ENCODE measurements at regions not wholly inside any gene's neighbourhood (a gene's known extent, or its start where the extent isn't known, plus 50 kb on each side); places are given as distances from the start of the nearest gene placed in this dataset.
"Not testable (repeated sequence)": the region's sequence is repeated elsewhere in the genome, so short reads cannot be mapped to it uniquely, and the experiment has no call there.

DNA sequence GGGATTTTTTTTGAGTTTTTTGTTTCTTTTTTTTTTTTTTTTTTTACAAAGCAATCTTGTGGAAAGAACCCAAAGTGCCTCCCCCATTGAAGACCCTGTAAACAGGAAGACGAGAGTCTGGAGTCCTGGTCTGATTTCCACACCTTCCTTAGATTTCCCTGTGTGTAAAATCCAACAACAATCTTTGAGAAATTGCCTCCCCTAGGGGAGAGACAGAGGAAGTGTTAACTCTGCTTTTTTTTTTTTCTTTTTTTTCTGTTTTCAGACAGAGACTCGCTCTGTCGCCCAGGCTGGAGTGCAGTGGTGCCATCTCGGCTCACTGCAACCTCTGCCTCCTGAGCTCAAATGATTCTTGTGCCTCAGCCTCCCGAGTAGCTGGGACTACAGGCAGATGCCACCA, 82.0 kb upstream of the CLEC6A start:
- intact Hi-C loops (cut with DNase I; ENCODE audit: low total_unique reads); H3K27ac ChIP-seq; H3K36me3 ChIP-seq; H3K4me3 ChIP-seq; H3K4me1 ChIP-seq; H3K27me3 ChIP-seq; DNase-seq; H3K9me3 ChIP-seq: not testable (repeated sequence)

GRCh38 chr12:8375122-8375521, 80.6 kb upstream of the CLEC6A start:
- H3K9me3 ChIP-seq; H3K27ac ChIP-seq; H3K4me1 ChIP-seq; H3K27me3 ChIP-seq; H3K4me3 ChIP-seq; DNase-seq; intact Hi-C loops (cut with DNase I; ENCODE audit: low total_unique reads); H3K36me3 ChIP-seq: not testable (repeated sequence)

- H3K9me3 ChIP-seq; H3K4me3 ChIP-seq; DNase-seq; H3K36me3 ChIP-seq; H3K4me1 ChIP-seq; H3K27ac ChIP-seq; intact Hi-C loops (cut with DNase I; ENCODE audit: low total_unique reads); H3K27me3 ChIP-seq: not testable (repeated sequence)
Observed at GRCh38 chr12:8377756-8378155, 78.0 kb upstream of the CLEC6A start.

- H3K27me3 ChIP-seq; H3K4me3 ChIP-seq; DNase-seq; H3K36me3 ChIP-seq; intact Hi-C loops (cut with DNase I; ENCODE audit: low total_unique reads); H3K4me1 ChIP-seq; H3K9me3 ChIP-seq; H3K27ac ChIP-seq: not testable (repeated sequence)
Observed at GRCh38 chr12:8382556-8382955, 73.2 kb upstream of the CLEC6A start.

GRCh38 chr12:8384686-8385085, 71.1 kb upstream of the CLEC6A start:
- DNase-seq; H3K36me3 ChIP-seq; H3K27ac ChIP-seq; intact Hi-C loops (cut with DNase I; ENCODE audit: low total_unique reads); H3K4me3 ChIP-seq; H3K4me1 ChIP-seq; H3K9me3 ChIP-seq: not testable (repeated sequence)
- peaks cover 0 to 14% of the 10 kb centered on the region in 2 donors for H3K27me3 ChIP-seq

DNA sequence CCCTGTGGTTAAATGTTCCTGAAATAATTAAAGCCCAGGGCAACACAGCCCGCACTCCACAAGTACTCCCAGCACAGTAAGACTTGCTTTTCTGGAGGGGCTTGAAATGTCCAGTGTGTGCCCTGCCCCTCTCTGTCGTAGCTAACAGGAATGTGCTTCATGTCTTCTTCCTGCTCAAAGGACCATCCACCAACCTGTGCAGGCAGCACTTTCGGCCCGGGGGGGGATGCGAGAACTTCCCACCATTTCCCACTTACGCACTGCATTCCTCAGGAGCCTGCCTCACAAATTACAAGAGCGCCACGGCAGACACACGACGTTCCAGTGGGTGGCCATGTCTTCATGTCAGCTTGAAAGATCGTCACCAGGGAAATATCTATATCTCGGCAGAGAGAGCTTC, 70.3 kb upstream of the CLEC6A start:
- H3K4me1 ChIP-seq; H3K36me3 ChIP-seq; H3K9me3 ChIP-seq; H3K27ac ChIP-seq; DNase-seq; H3K4me3 ChIP-seq; intact Hi-C loops (cut with DNase I; ENCODE audit: low total_unique reads): not testable (repeated sequence)
- H3K27me3 ChIP-seq, result peaks cover 0 to 20% of the 10 kb centered on the region in 2 donors

DNA sequence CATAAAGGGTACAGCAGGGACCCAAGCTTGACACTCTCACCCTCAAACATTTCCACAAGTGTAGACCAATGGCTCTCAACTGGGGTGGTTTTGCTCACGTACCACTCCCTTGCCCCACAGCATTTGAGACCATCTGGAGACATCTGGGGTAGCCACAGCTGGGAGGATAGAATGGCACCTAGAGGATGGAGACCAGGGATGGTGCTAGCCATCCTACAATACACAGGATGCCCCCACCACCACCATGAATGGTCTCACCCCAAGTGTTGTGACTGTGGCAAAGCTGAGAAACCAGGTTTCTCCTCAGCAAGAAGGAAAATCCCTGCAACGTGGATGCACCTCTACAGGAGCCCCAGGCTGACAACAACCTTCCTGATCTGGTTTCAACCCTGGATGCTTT, 69.1 kb upstream of the CLEC6A start:
- H3K27me3 ChIP-seq, result peaks cover 0 to 23% of the 10 kb centered on the region in 2 donors
- H3K36me3 ChIP-seq; DNase-seq; intact Hi-C loops (cut with DNase I; ENCODE audit: low total_unique reads); H3K4me3 ChIP-seq; H3K9me3 ChIP-seq; H3K4me1 ChIP-seq; H3K27ac ChIP-seq: not testable (repeated sequence)

GRCh38 chr12:8389296-8389695, 66.5 kb upstream of the CLEC6A start:
- H3K4me1 ChIP-seq; intact Hi-C loops (cut with DNase I; ENCODE audit: low total_unique reads); H3K9me3 ChIP-seq; H3K27ac ChIP-seq; H3K36me3 ChIP-seq; H3K4me3 ChIP-seq; DNase-seq: not testable (repeated sequence)
- peaks cover 0 to 23% of the 10 kb centered on the region in 2 donors for H3K27me3 ChIP-seq

DNA sequence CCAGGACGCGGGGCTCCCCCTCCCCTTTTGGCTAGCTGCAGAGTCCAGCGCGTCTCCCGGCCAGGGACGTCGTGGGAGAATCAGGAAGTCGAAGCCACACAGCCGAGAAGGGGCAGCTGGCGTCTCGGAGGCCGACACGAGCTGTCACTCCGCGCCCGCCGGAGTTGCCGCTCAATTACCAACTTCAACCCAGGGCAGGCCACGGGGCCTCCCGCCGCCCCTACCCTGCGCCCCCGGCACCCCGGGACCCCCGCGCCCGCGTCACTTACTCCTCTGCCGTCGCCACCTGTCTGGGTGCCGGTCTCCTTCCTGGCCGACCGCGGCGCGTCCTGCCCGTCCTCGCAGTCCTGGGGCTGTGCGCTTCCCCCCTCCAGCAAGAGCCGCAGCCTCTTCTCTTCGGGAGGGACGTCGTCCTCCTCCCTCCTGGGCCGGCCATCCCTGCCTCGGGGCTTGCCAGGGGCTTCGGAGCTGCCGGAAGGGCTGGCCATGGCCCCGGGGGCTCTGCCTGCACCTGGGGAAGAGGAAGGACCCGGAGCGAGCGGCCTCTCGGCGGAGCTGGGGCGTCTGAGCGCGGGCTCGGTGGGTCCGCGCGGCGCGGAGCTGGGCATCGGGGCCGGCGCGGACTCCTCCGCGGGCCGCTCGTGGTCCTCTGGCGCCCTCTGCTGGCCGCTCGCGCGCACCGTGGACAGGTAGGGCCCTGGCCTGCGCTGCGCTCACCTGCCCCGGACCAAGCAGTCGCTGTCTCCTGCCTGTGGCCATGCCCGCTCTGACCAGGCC, 65.6 kb upstream of the CLEC6A start:
- peak; percentile 61 to 77 for TF ChIP-seq CTCF (IDR thresholded peaks at IDR 0.05)
- H3K27ac ChIP-seq; H3K4me1 ChIP-seq; intact Hi-C loops (cut with DNase I; ENCODE audit: low total_unique reads); H3K9me3 ChIP-seq; H3K36me3 ChIP-seq: not testable (repeated sequence)
- Histone ChIP-seq H3K4me3 (peak overlapping the region; percentile 42 to 48), H3K27me3 (peaks cover 0 to 23% of the 10 kb centered on the region in 2 donors)
- peak in 1 of 2 donors; percentile 50 for DNase-seq
